GM21423 (cell line): ENCODE measurements at regions not wholly inside any gene's neighbourhood (a gene's known extent, or its start where the extent isn't known, plus 50 kb on each side); places are given as distances from the start of the nearest gene placed in this dataset.
"Not testable (repeated sequence)": the region's sequence is repeated elsewhere in the genome, so short reads cannot be mapped to it uniquely, and the experiment has no call there.

ENCODE experiments used
- ATAC-seq: cut with Tn5 transposase; IDR thresholded peaks from one replicate; pipeline ENCODE4 v1.9.1; 2021; ENCODE audit warnings: mild to moderate bottlenecking, moderate library complexity; ENCODE audit not compliant: unreplicated experiment

DNA sequence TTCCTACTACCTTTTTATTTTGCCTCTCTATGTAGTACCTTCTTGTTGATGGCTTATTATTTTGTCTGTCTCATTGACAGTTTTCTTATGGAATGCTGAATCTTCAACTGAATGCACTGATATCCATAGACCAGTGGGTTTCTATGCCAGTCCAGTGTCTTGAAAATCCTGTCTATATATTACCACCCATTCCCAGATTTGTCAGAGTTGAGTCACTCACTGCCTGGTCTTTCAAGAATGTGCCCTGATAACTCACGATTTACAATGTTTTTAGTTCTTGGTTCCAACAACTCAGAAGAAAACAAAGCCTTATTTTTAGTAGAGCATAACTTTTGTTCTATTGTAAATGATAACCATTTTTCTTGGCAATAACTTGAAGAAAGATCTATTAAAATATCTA lies 606.0 kb upstream of the PITX2 start:
- no peak for ATAC-seq

- ATAC-seq: no peak
Observed at GRCh38 chr4:111230265-111230664, 607.4 kb upstream of the PITX2 start.

DNA sequence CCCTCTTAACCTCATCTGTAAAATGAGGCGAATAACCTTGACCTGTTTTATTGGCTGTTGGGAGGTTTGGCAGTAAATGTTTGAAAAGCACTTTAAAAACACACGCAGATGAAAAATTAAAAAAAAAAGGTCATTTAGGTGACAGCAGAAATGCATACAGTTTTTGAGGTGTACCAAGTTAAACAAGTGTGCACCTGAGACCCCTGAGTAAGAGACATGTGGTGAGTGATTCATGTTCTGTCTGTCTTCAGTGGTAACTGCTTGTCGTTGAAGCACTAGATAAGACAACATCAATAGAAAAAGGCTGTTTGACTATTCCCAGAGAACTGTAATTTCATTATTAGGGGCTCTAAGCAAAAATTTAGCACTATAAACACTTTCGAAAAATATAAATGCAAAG lies 608.4 kb upstream of the PITX2 start:
- ATAC-seq: no peak

DNA sequence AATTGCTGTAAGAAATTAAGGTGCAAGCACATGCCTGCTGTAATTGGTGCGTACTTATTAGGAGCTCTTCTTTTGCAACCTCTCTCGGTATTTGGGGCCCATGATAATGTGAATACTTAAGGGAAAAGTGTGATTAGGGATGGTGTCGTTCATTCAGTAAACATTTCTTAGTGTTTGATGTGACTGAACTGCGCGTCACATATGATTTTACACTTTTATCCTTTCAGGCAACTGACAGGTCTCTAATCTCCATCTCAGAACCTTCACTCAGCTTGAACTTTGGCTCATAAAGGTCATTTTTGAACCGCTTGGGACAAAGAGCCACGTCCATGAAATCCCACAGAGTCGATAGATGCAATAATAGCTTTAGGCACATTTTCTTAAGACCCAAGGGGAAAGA lies 612.1 kb upstream of the PITX2 start:
- no peak for ATAC-seq

GRCh38 chr4:111263836-111264235 lies 641.0 kb upstream of the PITX2 start:
- no peak for ATAC-seq

DNA sequence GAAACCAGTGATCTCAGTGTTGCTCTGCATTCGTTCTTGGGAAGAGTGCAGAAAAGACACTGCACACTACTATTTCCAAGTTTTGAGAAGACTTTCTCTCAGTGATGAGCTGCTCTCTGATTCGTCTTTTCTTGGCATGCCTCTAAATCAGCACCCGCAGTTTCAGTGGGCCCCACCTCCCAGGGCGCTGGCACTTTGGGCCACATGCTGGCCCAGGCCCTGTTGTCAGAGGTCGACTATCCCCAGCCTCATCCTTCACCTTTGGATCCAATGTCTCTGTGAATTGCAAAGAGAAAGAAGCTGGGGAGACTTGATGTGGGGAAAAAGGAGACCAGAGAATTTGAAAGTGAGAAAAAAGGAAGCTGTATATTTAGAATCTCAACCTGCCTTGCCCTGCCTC lies 644.1 kb upstream of the PITX2 start:
- ATAC-seq: no peak

DNA sequence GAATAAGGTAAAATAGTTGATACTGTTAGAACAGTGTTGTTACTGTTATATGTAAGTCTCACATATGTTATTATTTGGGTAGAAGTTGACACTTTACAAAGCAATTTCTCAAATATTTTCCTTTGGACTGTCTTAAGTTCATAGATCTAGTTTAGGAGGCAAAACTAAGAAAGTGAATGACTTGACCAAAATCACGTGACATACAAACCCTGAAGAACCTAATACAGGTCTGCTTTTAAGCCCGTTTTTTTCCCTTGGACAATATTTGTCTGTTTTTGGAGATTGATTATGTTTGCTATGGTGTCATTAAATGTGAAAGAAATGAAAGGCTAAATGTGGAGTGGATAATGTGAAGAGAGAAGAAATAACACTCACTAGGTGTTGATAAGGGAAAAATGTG lies 644.9 kb upstream of the PITX2 start:
- no peak for ATAC-seq

DNA sequence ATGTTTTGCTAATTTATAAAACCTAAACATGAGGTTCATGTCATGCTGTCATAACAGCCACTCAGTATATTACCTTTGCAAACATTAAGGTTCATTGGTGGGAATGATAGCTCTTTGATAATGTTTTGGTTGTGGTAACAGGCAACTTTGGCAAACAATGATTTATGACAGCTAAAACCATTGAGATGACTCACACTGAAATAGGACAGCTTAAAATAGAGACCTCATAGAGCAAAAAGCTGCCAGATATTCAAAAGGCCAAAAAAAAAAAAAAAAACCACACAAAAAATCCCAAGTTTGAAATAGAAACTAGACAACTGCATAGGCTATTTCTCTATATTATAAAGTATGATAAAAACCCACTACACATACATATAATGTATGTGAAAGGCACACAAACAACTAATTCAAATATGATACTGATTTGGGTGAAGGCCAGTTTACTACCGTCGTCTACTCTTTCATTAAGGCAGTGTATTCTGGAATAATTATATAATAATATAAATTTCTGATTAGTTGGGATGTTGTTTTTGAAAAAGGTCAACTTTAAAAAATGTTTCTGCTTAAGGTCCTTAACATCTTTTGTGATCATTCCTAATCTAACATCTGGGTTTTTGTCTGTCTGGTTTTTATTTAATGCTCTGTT lies 646.0 kb upstream of the PITX2 start:
- peak; percentile 60 for ATAC-seq

GRCh38 chr4:111269439-111269838 lies 646.6 kb upstream of the PITX2 start:
- no peak for ATAC-seq

- ATAC-seq: no peak
Observed at GRCh38 chr4:111274060-111274459, 651.2 kb upstream of the PITX2 start.

- ATAC-seq: no peak
Observed at GRCh38 chr4:111274486-111274885, 651.6 kb upstream of the PITX2 start.

GRCh38 chr4:111281219-111281618 lies 658.3 kb upstream of the PITX2 start:
- no peak for ATAC-seq

- ATAC-seq: no peak
Observed at GRCh38 chr4:111282035-111282434, 659.2 kb upstream of the PITX2 start.

DNA sequence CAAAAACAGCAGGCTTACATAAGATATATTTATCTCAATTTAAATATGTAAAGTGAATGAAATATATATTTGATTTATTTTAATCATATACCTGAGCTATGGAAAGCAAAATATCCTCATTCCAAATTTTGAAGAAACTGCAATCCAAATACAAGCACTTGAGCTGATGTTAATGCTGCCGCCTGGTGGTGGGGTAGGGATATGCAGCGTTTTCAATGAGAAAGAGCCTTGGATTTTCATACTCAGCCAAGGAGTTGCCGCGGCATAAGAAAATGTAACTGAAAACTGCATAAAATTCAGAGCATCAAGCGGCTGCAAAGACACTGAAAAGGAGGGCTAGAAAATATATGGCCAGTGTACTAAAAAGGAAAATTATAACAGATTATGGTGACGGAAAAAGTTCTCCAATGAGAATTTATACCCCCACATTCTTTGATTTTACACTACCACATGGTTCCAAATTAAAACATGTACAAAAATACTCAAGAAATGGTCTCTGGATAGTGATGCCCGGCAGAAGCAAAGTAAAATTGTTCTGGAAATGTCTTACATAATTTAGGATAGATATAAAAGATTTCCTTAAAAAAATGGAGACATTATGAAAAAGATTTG lies 660.3 kb upstream of the PITX2 start:
- no peak for ATAC-seq

- no peak for ATAC-seq
Observed at GRCh38 chr4:111296466-111296865, 673.6 kb upstream of the PITX2 start.

GRCh38 chr4:111303806-111304205 lies 680.9 kb upstream of the PITX2 start:
- ATAC-seq: no peak

- no peak for ATAC-seq
Observed at GRCh38 chr4:111323496-111323895, 700.6 kb upstream of the PITX2 start.

- no peak for ATAC-seq
Observed at GRCh38 chr4:111323916-111324315, 701.0 kb upstream of the PITX2 start.

DNA sequence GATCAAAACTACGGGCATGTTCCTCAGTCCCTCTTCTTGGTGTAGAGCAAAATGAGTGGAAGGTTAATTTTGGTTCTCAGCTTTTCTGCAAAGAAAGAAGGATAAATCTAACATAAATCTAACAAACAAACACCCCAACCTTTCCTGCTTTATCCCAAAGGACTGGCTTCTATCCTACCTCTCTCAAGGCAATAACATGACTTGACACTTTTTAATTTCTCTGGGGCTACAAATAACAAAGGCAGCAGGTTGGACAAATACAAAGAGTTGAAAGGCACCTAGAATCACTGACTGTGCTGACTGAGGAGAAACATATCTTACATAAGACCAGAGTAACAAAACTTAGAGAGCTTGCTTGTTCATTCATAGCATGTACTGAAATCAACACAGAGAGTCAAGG lies 703.6 kb upstream of the PITX2 start:
- ATAC-seq: no peak

DNA sequence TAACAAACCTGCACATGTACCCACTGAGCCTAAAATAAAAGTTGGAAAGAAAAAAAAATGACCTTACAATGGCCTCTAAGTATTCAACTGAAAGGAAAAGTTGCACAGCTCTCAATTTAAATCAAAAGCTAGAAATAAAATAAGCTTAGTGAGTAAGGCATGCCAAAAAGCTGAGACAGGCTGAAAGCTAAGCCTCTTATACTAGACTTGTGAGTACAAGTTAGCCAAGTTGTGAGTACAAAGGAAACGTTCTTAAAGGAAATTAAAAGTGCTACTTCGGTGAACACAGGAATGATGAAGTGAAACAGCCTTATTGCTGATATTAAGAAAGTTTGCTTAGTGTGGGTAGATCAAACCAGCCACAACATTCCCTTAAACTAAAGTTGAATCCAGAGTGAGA lies 707.9 kb upstream of the PITX2 start:
- ATAC-seq: no peak

DNA sequence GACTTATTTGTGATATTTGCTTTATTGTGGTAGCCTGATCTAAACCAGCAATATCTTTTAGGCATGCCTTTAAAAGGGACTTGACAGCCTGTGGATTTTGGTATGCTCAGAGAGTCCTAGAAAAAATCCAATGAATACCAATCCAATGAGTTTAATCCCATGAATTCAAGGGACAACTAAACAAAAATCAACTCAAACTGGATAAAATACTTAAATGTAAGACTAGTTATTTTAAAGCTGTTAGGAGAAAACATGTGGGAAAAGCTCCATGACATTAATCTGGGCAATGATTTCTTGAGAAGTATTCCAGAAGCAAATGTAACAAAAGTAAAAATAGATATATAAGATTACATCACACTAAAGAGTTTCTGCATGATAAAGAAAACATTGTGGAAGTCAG lies 711.5 kb upstream of the PITX2 start:
- ATAC-seq: no peak

- ATAC-seq: not testable (repeated sequence)
Observed at GRCh38 chr4:111337186-111337876, 714.5 kb upstream of the PITX2 start.
